Keratinocyte (primary cell): ENCODE measurements at regions not wholly inside any gene's neighbourhood (a gene's known extent, or its start where the extent isn't known, plus 50 kb on each side); places are given as distances from the start of the nearest gene placed in this dataset.

Experiments
- DNase-seq: peaks from one replicate; pipeline ENCODE4 v3.0.0-alpha.2; 2011; ENCODE audit warnings: low read depth, missing footprints, low spot score
- FAIRE-seq: peaks from 2 replicates; lab custom pipeline; 2011; peaks lifted over from hg19 to GRCh38; lab: Jason Lieb, UNC
- H2AFZ ChIP-seq: 2 replicates; pipeline ENCODE4 v1.6.0; 2012; ENCODE audit warnings: low read length, control low read depth, inconsistent platforms; ENCODE audit not compliant: control insufficient read depth
- H3K27ac ChIP-seq: 2 replicates; pipeline ENCODE4 v1.5.1; 2011; ENCODE audit warnings: low read length; ENCODE audit not compliant: control insufficient read depth, insufficient read depth
- H3K27me3 ChIP-seq: 3 replicates; pipeline ENCODE4 v1.6.0; 2011; ENCODE audit warnings: low read length; ENCODE audit not compliant: control insufficient read depth, insufficient read depth; ENCODE audit errors: extremely low read depth
- H3K36me3 ChIP-seq, 2 experiments: 2 replicates in 1 of 2; 3 replicates in 1 of 2; pipeline ENCODE4 v1.5.1; 2011; ENCODE audit warnings: low read length in 2 of 2, mild to moderate bottlenecking in 1 of 2; ENCODE audit not compliant: control insufficient read depth in 2 of 2, insufficient read depth in 2 of 2; ENCODE audit errors: extremely low read depth in 1 of 2
- H3K4me1 ChIP-seq: 3 replicates; pipeline ENCODE4 v1.5.1; 2011; ENCODE audit warnings: low read length; ENCODE audit not compliant: control insufficient read depth, insufficient read depth; ENCODE audit errors: extremely low read depth
- H3K4me2 ChIP-seq: 3 replicates; pipeline ENCODE4 v1.6.0; 2011; ENCODE audit warnings: low read depth, low read length; ENCODE audit not compliant: control insufficient read depth, insufficient read depth; ENCODE audit errors: extremely low read depth
- H3K4me3 ChIP-seq, 3 experiments: fragments of 200-600 bp in 1 of 3; sonication (generic) in 1 of 3; 2 replicates in 2 of 3; 3 replicates in 1 of 3; pipeline ENCODE4 v1.5.1; 2011 to 2016; ENCODE audit warnings: low read length in 3 of 3, mild to moderate bottlenecking in 3 of 3, control low read depth in 2 of 3, inconsistent platforms in 1 of 3, low read depth in 1 of 3, mixed read lengths in 1 of 3, mixed run types in 1 of 3, moderate library complexity in 1 of 3; ENCODE audit not compliant: control insufficient read depth in 2 of 3, insufficient read depth in 2 of 3; ENCODE audit errors: extremely low read depth in 1 of 3
- H3K79me2 ChIP-seq: 2 replicates; pipeline ENCODE4 v1.6.0; 2012; ENCODE audit warnings: low read length; ENCODE audit not compliant: control insufficient read depth, insufficient read depth
- H3K9ac ChIP-seq: 3 replicates; pipeline ENCODE4 v1.6.0; 2011; ENCODE audit warnings: low read length; ENCODE audit not compliant: control insufficient read depth, insufficient read depth; ENCODE audit errors: extremely low read depth
- H3K9me1 ChIP-seq: 3 replicates; pipeline ENCODE4 v1.6.0; 2011; ENCODE audit warnings: low read length; ENCODE audit not compliant: control insufficient read depth, insufficient read depth; ENCODE audit errors: extremely low read depth
- H3K9me3 ChIP-seq: 2 replicates; pipeline ENCODE4 v1.5.1; 2012; ENCODE audit warnings: low read depth, low read length; ENCODE audit not compliant: control insufficient read depth
- H4K20me1 ChIP-seq: 3 replicates; pipeline ENCODE4 v1.6.0; 2011; ENCODE audit warnings: low read length; ENCODE audit not compliant: control insufficient read depth, insufficient read depth; ENCODE audit errors: extremely low read depth
- EZH2 ChIP-seq: IDR thresholded peaks from one replicate; pipeline ENCODE4 v1.6.1; 2012; ENCODE audit warnings: inconsistent platforms, mild to moderate bottlenecking, low read length, moderate library complexity
- dilution Hi-C: fragments of 300-500 bp; cut with MboI; formaldehyde crosslinking; loops from one replicate; pipeline ENCODE4 v1.7.0; 2020; ENCODE audit warnings: low sequenced_read_pairs; ENCODE audit not compliant: extremely low pct_ligation_motif_present
- TF ChIP-seq, protein P1 (sequence below), 3 experiments: IDR thresholded peaks in 1 of 3; conservative IDR thresholded peaks in 1 of 3; optimal IDR thresholded peaks in 1 of 3; 2 replicates in 2 of 3; 3 replicates in 1 of 3; pipeline versions ENCODE3 to v1.5.1; 2011; ENCODE audit warnings: low read length in 3 of 3, mild to moderate bottlenecking in 3 of 3, moderate library complexity in 2 of 3, control low read depth in 1 of 3, inconsistent platforms in 1 of 3; ENCODE audit not compliant: insufficient read depth in 2 of 3; ENCODE audit errors: extremely low read depth in 1 of 3

DNA sequence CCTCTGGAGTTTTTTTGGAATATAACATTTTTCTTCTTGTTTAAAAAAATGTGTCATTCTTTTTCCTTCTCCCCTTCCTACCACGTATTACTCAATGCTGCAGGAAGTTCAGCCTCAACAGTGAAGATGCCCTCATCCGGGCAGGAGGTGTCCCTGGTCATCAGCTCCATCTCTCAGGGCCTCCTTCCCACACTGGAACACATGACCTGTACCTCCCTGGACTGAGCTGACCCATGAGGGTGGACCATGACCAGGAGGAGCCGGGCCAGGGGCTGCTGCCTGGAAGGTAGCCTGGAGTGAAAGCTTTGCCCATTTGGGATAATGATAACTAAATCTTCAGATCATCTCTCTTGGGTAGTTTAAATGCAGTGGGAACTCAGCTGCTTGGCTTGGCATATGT, 316.5 kb upstream of the ZMIZ1 start:
- H2AFZ ChIP-seq = no peak overlapping the region
- H3K4me2 ChIP-seq = no peak overlapping the region
- no peaks in the 10 kb centered on the region for H3K79me2 ChIP-seq
- FAIRE-seq = no peak
- dilution Hi-C loops = no loop called here
- no peak overlapping the region for H3K9ac ChIP-seq
- H3K36me3 ChIP-seq = no peaks in the 10 kb centered on the region
- H4K20me1 ChIP-seq = no peaks in the 10 kb centered on the region
- peaks cover 12% of the 10 kb centered on the region for H3K4me1 ChIP-seq
- DNase-seq = no peak
- H3K4me3 ChIP-seq = no peak overlapping the region
- H3K27me3 ChIP-seq = peaks cover 15% of the 10 kb centered on the region
- TF ChIP-seq, protein P1, sequence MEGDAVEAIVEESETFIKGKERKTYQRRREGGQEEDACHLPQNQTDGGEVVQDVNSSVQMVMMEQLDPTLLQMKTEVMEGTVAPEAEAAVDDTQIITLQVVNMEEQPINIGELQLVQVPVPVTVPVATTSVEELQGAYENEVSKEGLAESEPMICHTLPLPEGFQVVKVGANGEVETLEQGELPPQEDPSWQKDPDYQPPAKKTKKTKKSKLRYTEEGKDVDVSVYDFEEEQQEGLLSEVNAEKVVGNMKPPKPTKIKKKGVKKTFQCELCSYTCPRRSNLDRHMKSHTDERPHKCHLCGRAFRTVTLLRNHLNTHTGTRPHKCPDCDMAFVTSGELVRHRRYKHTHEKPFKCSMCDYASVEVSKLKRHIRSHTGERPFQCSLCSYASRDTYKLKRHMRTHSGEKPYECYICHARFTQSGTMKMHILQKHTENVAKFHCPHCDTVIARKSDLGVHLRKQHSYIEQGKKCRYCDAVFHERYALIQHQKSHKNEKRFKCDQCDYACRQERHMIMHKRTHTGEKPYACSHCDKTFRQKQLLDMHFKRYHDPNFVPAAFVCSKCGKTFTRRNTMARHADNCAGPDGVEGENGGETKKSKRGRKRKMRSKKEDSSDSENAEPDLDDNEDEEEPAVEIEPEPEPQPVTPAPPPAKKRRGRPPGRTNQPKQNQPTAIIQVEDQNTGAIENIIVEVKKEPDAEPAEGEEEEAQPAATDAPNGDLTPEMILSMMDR (optimal IDR thresholded peaks at IDR 0.05 in 1 of 3, IDR thresholded peaks at IDR 0.05 in 1 of 3, conservative IDR thresholded peaks at IDR 0.05 in 1 of 3; ENCODE audit: extremely low read depth in 1 of 3, insufficient read depth in 2 of 3, low read length in 3 of 3) = no peak
- TF ChIP-seq EZH2 = no peak
- no peaks in the 10 kb centered on the region for H3K9me1 ChIP-seq
- H3K9me3 ChIP-seq = no peaks in the 10 kb centered on the region
- H3K27ac ChIP-seq = no peak overlapping the region

DNA sequence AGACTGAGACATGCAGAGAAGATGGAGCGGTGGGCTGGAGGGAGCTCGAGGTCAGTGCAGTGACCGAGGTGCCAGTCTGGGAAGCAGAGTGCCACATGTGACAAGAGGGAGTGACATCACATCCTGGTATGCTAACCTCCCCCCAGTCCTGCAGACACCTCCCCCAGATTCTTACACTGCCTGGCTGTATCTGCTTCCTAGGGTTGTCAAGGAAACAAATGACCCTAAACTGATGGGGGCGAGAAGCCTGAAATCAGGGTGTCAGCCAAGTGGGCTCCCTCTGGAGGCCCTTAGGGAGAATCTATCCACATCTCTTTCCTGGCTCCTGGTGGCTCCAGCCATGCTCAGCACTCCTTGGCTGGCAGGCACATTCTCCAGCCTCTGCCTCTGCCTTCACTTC, 316.1 kb upstream of the ZMIZ1 start:
- H3K27ac ChIP-seq = no peak overlapping the region
- H3K4me2 ChIP-seq = no peak overlapping the region
- no peak overlapping the region for H3K4me3 ChIP-seq
- TF ChIP-seq EZH2 = no peak
- TF ChIP-seq, protein P1 (optimal IDR thresholded peaks at IDR 0.05 in 1 of 3, IDR thresholded peaks at IDR 0.05 in 1 of 3, conservative IDR thresholded peaks at IDR 0.05 in 1 of 3; ENCODE audit: extremely low read depth in 1 of 3, insufficient read depth in 2 of 3, low read length in 3 of 3) = no peak
- dilution Hi-C loops = no loop called here
- DNase-seq (no peak), FAIRE-seq (no peak)
- no peaks in the 10 kb centered on the region for H3K9me3 ChIP-seq
- H4K20me1 ChIP-seq = no peaks in the 10 kb centered on the region
- H3K79me2 ChIP-seq = no peaks in the 10 kb centered on the region
- H3K36me3 ChIP-seq = no peaks in the 10 kb centered on the region
- H2AFZ ChIP-seq = no peak overlapping the region
- no peak overlapping the region for H3K9ac ChIP-seq
- peaks cover 15% of the 10 kb centered on the region for H3K4me1 ChIP-seq
- H3K9me1 ChIP-seq = peaks cover 3% of the 10 kb centered on the region
- peaks cover 15% of the 10 kb centered on the region for H3K27me3 ChIP-seq
